HCT116 (cell line): ENCODE measurements at regions not wholly inside any gene's neighbourhood (a gene's known extent, or its start where the extent isn't known, plus 50 kb on each side); places are given as distances from the start of the nearest gene placed in this dataset.

ENCODE experiments used
- CBX3 ChIP-seq: IDR thresholded peaks from 2 replicates; pipeline ENCODE4 v1.6.1; 2012; ENCODE audit warnings: low read depth
- CTCF ChIP-seq, 3 experiments: fragments of 200-600 bp in 1 of 3; sonication (generic) in 1 of 3; IDR thresholded peaks in 2 of 3; conservative IDR thresholded peaks in 1 of 3; 2 replicates each; pipeline ENCODE4 v1.5.1; 2012 to 2017; ENCODE audit warnings: low read depth in 2 of 3, low read length in 2 of 3, antibody characterized with exemption in 1 of 3, borderline replicate concordance in 1 of 3, control low read depth in 1 of 3, mild to moderate bottlenecking in 1 of 3, mixed read lengths in 1 of 3, mixed run types in 1 of 3, moderate library complexity in 1 of 3; ENCODE audit not compliant: insufficient read depth in 1 of 3
- EZH2 ChIP-seq: fragments of 200-600 bp; sonication (generic); IDR thresholded peaks from 2 replicates; pipeline ENCODE4 v1.6.1; 2017; ENCODE audit warnings: antibody characterized with exemption, mixed run types
- EZH2phosphoT487 ChIP-seq: fragments of 200-600 bp; IDR thresholded peaks from 2 replicates; pipeline ENCODE4 v1.6.1; 2018; ENCODE audit warnings: antibody characterized with exemption, borderline replicate concordance
- MAX ChIP-seq: IDR thresholded peaks from 2 replicates; pipeline ENCODE4 v1.6.1; 2012
- POLR2A ChIP-seq: IDR thresholded peaks from 2 replicates; pipeline ENCODE4 v1.7.0; 2011; ENCODE audit warnings: borderline replicate concordance; ENCODE audit not compliant: insufficient read depth, insufficient read length; ENCODE audit errors: extremely low read depth
- RAD21 ChIP-seq: IDR thresholded peaks from 2 replicates; pipeline ENCODE4 v1.6.1; 2012; ENCODE audit warnings: low read depth, mild to moderate bottlenecking
- SIN3A ChIP-seq: IDR thresholded peaks from 2 replicates; pipeline ENCODE4 v1.6.1; 2012; ENCODE audit warnings: low read depth
- SP1 ChIP-seq: IDR thresholded peaks from 2 replicates; pipeline ENCODE4 v1.6.1; 2012; ENCODE audit warnings: low read depth
- ZBTB33 ChIP-seq: IDR thresholded peaks from 2 replicates; pipeline ENCODE4 v1.6.1; 2011; ENCODE audit warnings: mild to moderate bottlenecking, low read length, moderate library complexity; ENCODE audit not compliant: insufficient replicate concordance; ENCODE audit errors: extremely low read depth
- ZNF274 ChIP-seq: fragments of 200-500 bp; sonication (Bioruptor generic); IDR thresholded peaks from 2 replicates; pipeline ENCODE4 v1.6.1; 2014; ENCODE audit warnings: mild to moderate bottlenecking, low read depth, low read length, inconsistent platforms

DNA sequence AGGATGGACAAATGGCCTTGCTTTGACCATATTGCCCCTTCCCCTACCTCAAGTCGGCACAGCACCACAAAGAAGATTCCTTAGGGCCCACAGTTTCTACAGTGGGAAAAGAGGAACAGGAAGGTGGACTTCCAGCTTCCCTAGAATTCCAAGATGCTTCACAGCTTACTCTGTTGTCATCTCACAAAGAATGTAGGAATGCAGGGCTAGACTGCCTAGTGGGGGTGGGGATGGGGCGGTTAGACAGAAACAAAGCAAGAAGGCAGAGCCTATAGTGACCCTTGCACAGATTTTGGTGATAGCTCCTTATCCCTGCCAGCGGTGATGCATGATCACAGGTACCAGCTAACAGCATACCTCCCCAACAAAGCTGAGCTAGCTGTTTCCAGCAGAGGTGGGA lies 607.6 kb upstream of the MAN1A1 start:
- TF ChIP-seq CTCF (IDR thresholded peaks at IDR 0.05 in 2 of 3, conservative IDR thresholded peaks at IDR 0.05 in 1 of 3; ENCODE audit: borderline replicate concordance in 1 of 3, insufficient read depth in 1 of 3, low read depth in 2 of 3, low read length in 2 of 3) (no peak), EZH2phosphoT487 (no peak), POLR2A (no peak), EZH2 (no peak), ZNF274 (no peak), SP1 (no peak), MAX (no peak), RAD21 (no peak), ZBTB33 (no peak), SIN3A (no peak), CBX3 (no peak)
